Spleen (tissue), 11 donors: ENCODE measurements at regions not wholly inside any gene's neighbourhood (a gene's known extent, or its start where the extent isn't known, plus 50 kb on each side); places are given as distances from the start of the nearest gene placed in this dataset.

ENCODE experiments used
- DNase-seq: peaks from one replicate; pipeline ENCODE4 v3.0.0-alpha.2; 2020
- H3K27ac ChIP-seq, 8 donors: fragments of 200-600 bp; sonication (generic) in 7 of 8; 1 replicate in 4 of 8; 2 replicates in 4 of 8; pipeline versions ENCODE4 v1.5.0 to v1.8.0; 2016 to 2021; ENCODE audit warnings: inconsistent platforms in 4 of 8, mild to moderate bottlenecking in 4 of 8, moderate library complexity in 1 of 8
- H3K27me3 ChIP-seq, 7 donors: fragments of 200-600 bp; sonication (generic) in 6 of 7; replicated peaks in 1 of 7; 1 replicate in 4 of 7; 2 replicates in 3 of 7; pipeline versions ENCODE4 v1.5.0 to v1.8.0; 2016 to 2021; ENCODE audit warnings: inconsistent platforms in 3 of 7, mild to moderate bottlenecking in 1 of 7
- H3K36me3 ChIP-seq, 6 donors: fragments of 200-600 bp; sonication (generic) in 5 of 6; 1 replicate in 4 of 6; 2 replicates in 2 of 6; pipeline versions ENCODE4 v1.5.0 to v1.8.0; 2016 to 2021; ENCODE audit warnings: inconsistent platforms in 2 of 6
- H3K4me1 ChIP-seq, 6 donors: fragments of 200-600 bp; sonication (generic) in 5 of 6; 1 replicate in 3 of 6; 2 replicates in 3 of 6; pipeline versions ENCODE4 v1.5.0 to v1.8.0; 2016 to 2021; ENCODE audit warnings: inconsistent platforms in 3 of 6
- H3K4me3 ChIP-seq, 8 donors: fragments of 200-600 bp; sonication (generic) in 7 of 8; 1 replicate in 4 of 8; 2 replicates in 4 of 8; pipeline versions ENCODE4 v1.5.0 to v1.8.0; 2016 to 2021; ENCODE audit warnings: inconsistent platforms in 4 of 8, mild to moderate bottlenecking in 4 of 8, moderate library complexity in 2 of 8
- H3K9me3 ChIP-seq, 8 donors: fragments of 200-600 bp; sonication (generic) in 7 of 8; 1 replicate in 4 of 8; 2 replicates in 4 of 8; pipeline versions ENCODE4 v1.5.0 to v1.8.0; 2016 to 2021; ENCODE audit warnings: inconsistent platforms in 4 of 8
- POLR2A ChIP-seq, 3 donors: fragments of 450-650 bp; IDR thresholded peaks; one replicate each; pipeline ENCODE4 v1.5.1; 2017; ENCODE audit warnings: antibody characterized with exemption in 3 of 3, mild to moderate bottlenecking in 1 of 3
- POLR2AphosphoS5 ChIP-seq, 3 donors: sonication (generic); formaldehyde crosslinking; IDR thresholded peaks; one replicate each; pipeline ENCODE4 v1.5.1; 2017; ENCODE audit warnings: antibody characterized with exemption in 3 of 3
- WGBS, 5 donors: extraction: QIAGEN DNeasy Blood & Tissue Kit in 3 of 5; methylation state at CpG; one replicate each; pipeline versions ENCODE4 v1.1.5 to v1.1.7; 2013 to 2018; 5-methylcytosine and 5-hydroxymethylcytosine counted together
- intact Hi-C: fragments of 100-400 bp; cut with DNase I; formaldehyde crosslinking; loops from one replicate; pipeline ENCODE4 v1.15.0; 2023; ENCODE audit warnings: low total_unique reads
- TF ChIP-seq, protein P1 (sequence below), 11 experiments: fragments of 200-600 bp in 7 of 11; fragments of 450-650 bp in 4 of 11; sonication (generic) in 4 of 11; IDR thresholded peaks in 8 of 11; conservative IDR thresholded peaks in 3 of 11; 1 replicate in 7 of 11; 2 replicates in 4 of 11; pipeline versions ENCODE4 v1.4.0 to v1.8.0; 2016 to 2021; ENCODE audit warnings: antibody characterized with exemption in 11 of 11, inconsistent platforms in 4 of 11, mild to moderate bottlenecking in 1 of 11
- donor health status: healthy with polysubstance abuse.
- donor health status: DM: no; HTN: no; CAD: no; lungs with moderate emphysema.
- donor health status: DM: no; HTN: no; CAD: no.
- donor health status: Bipolar disorder and iron deficiency.
- donor health status: healthy.
- donor health status: DM: no; HTN: no; CAD: no.
- donor health status: DM: yes; HTN: yes; CAD: no.

DNA sequence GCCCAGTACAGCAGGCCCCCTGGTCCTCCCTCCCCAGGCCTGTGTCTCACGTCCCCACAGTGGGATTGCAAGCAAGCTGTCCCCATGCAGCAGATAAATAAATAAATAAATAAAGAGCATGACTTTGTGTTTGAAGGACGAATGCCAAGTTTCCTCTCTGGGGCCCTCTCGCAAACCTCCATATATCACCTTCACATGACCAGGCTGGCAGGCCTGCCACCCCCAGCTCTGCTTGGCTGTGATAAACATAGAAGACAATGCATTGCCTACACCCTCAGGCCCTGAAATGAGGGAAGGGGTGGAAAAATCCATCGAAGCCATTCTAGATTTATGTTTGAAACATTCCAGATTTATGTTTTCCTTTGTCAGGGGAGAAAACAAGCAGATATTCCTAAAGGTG lies 107.3 kb downstream of the CCT6B start:
- DNase-seq: no peak
- Histone ChIP-seq H3K9me3 (no peaks in the 10 kb centered on the region), H3K36me3 (no peaks in the 10 kb centered on the region), H3K27me3 (peaks cover 0 to 22% (median 0%) of the 10 kb centered on the region in 7 donors), H3K27ac (no peak overlapping the region), H3K4me3 (no peak overlapping the region), H3K4me1 (no peaks in the 10 kb centered on the region)
- intact Hi-C loops: loop anchor here (10.0 kb wide), 1 partner anchor 59 kb away; no protein-coding TSS in a partner anchor
- TF ChIP-seq, protein P1, sequence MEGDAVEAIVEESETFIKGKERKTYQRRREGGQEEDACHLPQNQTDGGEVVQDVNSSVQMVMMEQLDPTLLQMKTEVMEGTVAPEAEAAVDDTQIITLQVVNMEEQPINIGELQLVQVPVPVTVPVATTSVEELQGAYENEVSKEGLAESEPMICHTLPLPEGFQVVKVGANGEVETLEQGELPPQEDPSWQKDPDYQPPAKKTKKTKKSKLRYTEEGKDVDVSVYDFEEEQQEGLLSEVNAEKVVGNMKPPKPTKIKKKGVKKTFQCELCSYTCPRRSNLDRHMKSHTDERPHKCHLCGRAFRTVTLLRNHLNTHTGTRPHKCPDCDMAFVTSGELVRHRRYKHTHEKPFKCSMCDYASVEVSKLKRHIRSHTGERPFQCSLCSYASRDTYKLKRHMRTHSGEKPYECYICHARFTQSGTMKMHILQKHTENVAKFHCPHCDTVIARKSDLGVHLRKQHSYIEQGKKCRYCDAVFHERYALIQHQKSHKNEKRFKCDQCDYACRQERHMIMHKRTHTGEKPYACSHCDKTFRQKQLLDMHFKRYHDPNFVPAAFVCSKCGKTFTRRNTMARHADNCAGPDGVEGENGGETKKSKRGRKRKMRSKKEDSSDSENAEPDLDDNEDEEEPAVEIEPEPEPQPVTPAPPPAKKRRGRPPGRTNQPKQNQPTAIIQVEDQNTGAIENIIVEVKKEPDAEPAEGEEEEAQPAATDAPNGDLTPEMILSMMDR (IDR thresholded peaks at IDR 0.05 in 8 of 11, conservative IDR thresholded peaks at IDR 0.05 in 3 of 11): no peak
- TF ChIP-seq POLR2A (IDR thresholded peaks at IDR 0.05): no peak
- no peak for TF ChIP-seq POLR2AphosphoS5 (IDR thresholded peaks at IDR 0.05)
- 43 to 53% (median 48%) methylated on average over 4 of the region's 4 CpGs for WGBS, 5 donors

DNA sequence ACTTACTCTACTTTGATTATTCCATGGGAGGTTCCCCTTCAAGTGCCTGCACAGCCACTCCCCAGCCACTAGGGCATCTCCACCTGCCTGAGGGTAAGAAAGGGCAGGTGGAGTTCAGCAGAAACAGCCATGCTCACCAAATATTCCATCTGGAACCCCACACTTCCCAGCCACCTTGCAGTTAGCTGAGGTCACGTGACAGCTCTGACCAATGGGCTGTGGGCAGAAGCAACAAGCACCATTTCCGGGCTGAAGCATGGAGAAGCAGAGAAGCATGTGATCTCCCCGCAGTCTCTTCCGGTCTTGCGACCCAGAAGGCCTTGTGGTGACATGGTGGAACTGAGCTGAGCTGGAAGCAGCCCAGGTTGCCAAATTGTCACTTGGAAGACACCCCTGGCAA lies 108.6 kb downstream of the CCT6B start:
- Histone ChIP-seq H3K4me3 (no peak overlapping the region), H3K27ac (no peak overlapping the region), H3K4me1 (no peaks in the 10 kb centered on the region), H3K9me3 (no peaks in the 10 kb centered on the region), H3K27me3 (peaks cover 0 to 22% (median 0%) of the 10 kb centered on the region in 7 donors), H3K36me3 (no peaks in the 10 kb centered on the region)
- intact Hi-C loops: loop anchor here (10.0 kb wide), 1 partner anchor 58 kb away; no protein-coding TSS in a partner anchor
- TF ChIP-seq POLR2A (IDR thresholded peaks at IDR 0.05): no peak
- no peak for TF ChIP-seq POLR2AphosphoS5 (IDR thresholded peaks at IDR 0.05)
- TF ChIP-seq, protein P1 (IDR thresholded peaks at IDR 0.05 in 8 of 11, conservative IDR thresholded peaks at IDR 0.05 in 3 of 11): no peak
- DNase-seq: no peak
- WGBS, 5 donors: 62 to 81% (median 66%) methylated on average over 5 of the region's 5 CpGs

DNA sequence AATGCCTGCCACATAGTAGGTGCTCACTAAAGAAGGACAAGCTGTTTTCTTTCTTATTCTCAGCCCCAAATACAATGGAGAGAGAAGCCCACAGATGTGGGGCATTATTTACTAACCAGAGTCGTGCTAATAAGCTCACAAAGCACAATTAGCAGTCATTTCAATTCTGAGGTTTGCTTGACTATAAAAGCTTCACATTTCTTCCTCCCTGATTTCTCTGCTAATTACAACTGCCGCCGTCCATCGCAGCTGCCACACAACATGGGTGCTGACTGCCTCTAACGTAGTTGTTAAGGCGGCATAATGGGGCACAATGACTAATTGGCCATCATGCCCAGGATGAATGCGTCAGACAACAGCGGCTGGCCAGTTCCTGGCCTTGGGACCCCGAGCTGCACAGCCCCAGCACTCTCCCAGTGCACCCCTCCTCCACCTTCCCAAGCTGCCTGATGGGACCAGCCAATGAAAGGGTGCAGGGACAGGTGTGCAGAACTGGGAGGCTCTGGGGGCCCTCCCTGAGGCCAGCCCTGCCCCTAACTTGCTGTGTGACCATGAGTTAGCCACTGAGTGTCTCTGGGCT lies 109.2 kb downstream of the CCT6B start:
- H3K4me3 ChIP-seq: no peak overlapping the region
- intact Hi-C loops: loop anchor here (10.0 kb wide), 1 partner anchor 57 kb away; no protein-coding TSS in a partner anchor
- no peak for DNase-seq
- no peaks in the 10 kb centered on the region for H3K36me3 ChIP-seq
- TF ChIP-seq POLR2AphosphoS5 (IDR thresholded peaks at IDR 0.05) (no peak), POLR2A (IDR thresholded peaks at IDR 0.05) (no peak)
- TF ChIP-seq, protein P1 (IDR thresholded peaks at IDR 0.05 in 8 of 11, conservative IDR thresholded peaks at IDR 0.05 in 3 of 11): no peak
- no peak overlapping the region for H3K27ac ChIP-seq
- no peaks in the 10 kb centered on the region for H3K9me3 ChIP-seq
- no peaks in the 10 kb centered on the region for H3K4me1 ChIP-seq
- peaks cover 0 to 17% (median 0%) of the 10 kb centered on the region in 7 donors for H3K27me3 ChIP-seq
- WGBS, 5 donors: 76 to 90% (median 87%) methylated on average over 9 of the region's 9 CpGs

DNA sequence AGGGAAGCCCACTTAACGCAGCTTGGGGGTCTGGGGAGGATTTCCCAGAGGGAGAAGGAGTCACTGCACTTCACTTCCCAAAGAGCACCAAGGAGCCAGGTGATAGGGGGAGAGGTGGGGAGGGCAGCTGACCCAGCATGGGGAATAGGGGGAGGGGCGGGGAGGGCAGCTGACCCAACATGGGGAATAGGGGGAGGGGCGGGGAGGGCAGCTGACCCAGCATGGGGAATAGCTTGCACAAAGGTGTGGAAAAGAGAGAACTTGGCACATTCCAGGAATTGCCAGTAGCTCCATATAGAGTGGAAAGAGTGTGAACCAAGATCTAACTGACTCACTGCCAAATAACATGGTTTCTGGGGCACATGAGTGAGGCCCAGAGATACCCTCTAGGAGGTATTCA lies 110.3 kb downstream of the CCT6B start:
- Histone ChIP-seq H3K27ac (no peak overlapping the region), H3K9me3 (no peaks in the 10 kb centered on the region), H3K4me1 (no peaks in the 10 kb centered on the region), H3K4me3 (no peak overlapping the region), H3K27me3 (peaks cover 0 to 13% (median 0%) of the 10 kb centered on the region in 7 donors), H3K36me3 (no peaks in the 10 kb centered on the region)
- DNase-seq: no peak
- 70 to 88% (median 80%) methylated on average over 3 of the region's 3 CpGs for WGBS, 5 donors
- intact Hi-C loops: loop anchor here (10.0 kb wide), 1 partner anchor 56 kb away; no protein-coding TSS in a partner anchor
- TF ChIP-seq POLR2A (IDR thresholded peaks at IDR 0.05): no peak
- no peak for TF ChIP-seq POLR2AphosphoS5 (IDR thresholded peaks at IDR 0.05)
- TF ChIP-seq, protein P1 (IDR thresholded peaks at IDR 0.05 in 8 of 11, conservative IDR thresholded peaks at IDR 0.05 in 3 of 11): no peak
